Hematopoietic multipotent progenitor cell treated with erythropoietin and hydrocortisone succinate and interleukin-3 and kit ligand, for 15 days (in vitro differentiated cells): ENCODE measurements at regions not wholly inside any gene's neighbourhood (a gene's known extent, or its start where the extent isn't known, plus 50 kb on each side); places are given as distances from the start of the nearest gene placed in this dataset.

Experiments
- DNase-seq: peaks from one replicate; pipeline ENCODE4 v3.0.0-alpha.2; 2015; ENCODE audit warnings: low spot score

DNA sequence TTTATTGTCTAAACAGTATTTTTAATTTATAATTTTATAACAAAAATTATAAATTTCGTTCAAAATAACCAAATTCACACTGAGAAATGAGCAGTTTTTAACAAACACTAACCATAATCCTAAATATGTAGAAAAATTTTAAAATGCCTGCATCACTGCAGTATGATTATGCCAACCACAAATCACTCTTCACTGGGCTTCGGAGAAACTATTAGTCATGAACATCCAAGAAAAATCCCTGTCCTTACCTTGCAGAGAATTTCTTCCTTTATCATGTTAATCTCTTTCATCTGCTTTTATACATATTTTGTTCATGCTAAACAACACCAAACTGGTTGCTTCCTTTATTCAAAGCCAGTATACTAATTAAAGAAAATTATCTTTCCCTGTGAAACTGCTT lies 511.0 kb upstream of the ALCAM start:
- DNase-seq = no peak

- DNase-seq = no peak
Observed at GRCh38 chr3:104856741-104857140, 510.0 kb upstream of the ALCAM start.

DNA sequence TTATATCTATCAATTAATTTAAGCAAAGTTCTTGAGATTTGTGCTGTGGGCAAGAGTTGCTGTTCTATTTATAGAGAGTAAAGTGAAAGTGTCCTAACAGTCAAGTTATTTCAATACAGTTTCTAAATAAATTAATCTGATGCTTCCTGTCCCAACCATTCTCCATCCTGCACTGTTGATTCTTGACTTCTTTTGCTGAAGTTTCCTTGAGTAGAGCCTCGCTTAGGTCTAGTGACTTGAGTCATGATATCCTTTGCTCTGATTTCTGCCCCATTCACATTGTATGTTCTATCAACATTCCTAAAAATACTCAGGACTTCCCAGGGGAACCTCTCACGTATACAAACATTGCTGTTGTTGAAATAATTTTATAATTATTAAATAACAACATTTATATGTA lies 498.4 kb upstream of the ALCAM start:
- no peak for DNase-seq

DNA sequence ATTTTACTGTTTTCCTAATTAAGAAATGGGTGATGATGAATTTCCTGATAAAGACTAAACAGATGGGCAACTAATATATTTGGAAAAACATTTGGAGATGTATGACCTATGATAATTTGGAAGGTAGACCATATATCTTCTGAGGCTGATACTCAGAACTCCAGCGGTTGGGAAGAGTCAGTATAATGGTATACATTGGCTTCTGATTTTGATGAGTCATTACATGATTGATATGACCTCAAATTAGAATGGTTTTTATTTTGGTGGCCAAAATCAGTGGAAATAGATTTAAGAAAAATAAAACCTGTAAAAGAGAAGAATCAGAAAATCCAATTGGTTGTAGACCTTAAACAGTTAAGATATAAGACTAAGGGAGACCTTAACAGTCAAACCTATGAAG lies 496.4 kb upstream of the ALCAM start:
- DNase-seq = no peak

GRCh38 chr3:104873331-104873730 lies 493.4 kb upstream of the ALCAM start:
- no peak for DNase-seq

- DNase-seq = no peak
Observed at GRCh38 chr3:104878395-104878794, 488.3 kb upstream of the ALCAM start.

GRCh38 chr3:104879919-104880318 lies 486.8 kb upstream of the ALCAM start:
- no peak for DNase-seq

DNA sequence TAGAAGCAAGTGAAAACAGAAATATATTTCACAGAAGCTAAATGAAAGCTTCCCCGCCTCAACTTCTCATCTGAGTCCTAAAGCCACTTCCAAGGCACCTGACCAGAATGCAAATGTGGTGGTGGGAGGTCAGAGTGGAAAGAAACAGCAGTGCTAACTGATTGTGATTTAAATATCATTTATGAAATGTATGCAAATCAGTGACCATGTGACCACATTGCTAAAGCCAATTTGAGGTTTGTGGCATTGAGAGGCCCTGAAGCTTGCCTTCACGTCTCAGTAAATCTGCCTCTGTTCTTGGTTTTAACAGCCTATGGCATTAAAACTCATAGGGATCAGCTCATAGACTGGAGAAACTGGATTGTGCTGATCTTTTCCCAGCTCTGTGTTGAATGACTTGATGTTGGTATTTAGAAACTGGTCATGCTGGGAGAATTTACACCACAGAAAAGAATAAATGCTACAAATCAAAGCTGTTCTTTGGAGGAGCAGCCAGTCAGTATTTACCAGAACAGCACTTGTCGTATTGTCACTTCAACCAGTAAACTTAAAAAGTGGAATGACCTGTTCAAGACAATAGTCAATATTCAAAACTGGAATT lies 481.4 kb upstream of the ALCAM start:
- DNase-seq = no peak

DNA sequence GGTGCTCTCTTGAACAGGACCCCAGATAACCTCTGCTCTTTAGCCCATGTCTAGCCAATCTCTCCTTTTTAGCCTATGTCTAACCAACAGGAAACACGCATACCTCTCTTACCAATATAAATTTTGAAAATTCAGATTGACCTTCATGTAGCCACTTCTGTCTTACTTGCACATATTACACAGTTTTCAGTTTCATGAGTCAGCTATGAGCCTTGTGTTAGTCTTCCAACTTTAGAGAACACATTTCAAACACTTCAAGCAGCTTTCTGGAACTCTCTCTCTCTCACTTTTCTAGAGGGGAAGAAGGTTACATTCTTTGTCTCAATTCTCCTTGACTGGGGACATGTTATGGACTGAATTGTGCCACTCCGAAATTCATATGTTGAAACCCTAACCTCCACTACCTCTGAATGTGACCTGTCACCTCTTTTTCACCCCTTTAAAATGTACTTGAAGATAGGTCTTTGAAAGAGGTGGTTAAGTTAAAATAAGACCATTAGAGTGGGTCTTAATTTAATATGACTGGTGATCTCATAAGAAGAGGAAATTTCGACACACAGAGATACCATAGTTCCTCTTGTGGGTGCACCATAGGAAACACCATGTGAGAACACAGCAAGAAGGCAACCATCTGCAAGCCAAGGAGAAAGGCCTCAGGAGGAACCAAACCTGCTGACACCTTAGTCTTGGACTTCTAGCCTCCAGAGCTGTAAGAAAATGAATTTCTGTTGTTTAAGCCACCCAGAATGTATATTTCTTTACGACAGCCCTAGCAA lies 480.3 kb upstream of the ALCAM start:
- no peak for DNase-seq

GRCh38 chr3:104887069-104887468 lies 479.6 kb upstream of the ALCAM start:
- DNase-seq = no peak

GRCh38 chr3:104887619-104888018 lies 479.1 kb upstream of the ALCAM start:
- DNase-seq = no peak

DNA sequence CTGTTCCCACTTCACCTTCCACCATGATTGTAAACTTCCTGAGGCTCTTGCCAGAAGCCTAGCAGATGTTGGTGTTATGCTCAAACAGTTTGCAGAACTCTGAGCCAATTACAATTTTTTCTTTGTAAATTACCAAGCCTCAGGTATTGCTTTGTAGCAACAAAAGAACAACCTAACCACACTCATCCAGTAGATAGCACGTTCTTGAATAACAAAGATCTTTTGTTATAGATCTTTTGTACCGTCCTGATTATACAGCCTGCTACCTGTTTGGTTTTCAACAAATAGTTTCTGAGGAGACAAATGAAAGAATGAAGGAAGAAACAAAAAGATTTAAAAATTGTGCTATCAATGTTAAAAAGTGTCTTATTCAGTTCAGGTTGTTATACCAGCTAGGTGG lies 474.7 kb upstream of the ALCAM start:
- DNase-seq = no peak

GRCh38 chr3:104896624-104897023 lies 470.1 kb upstream of the ALCAM start:
- DNase-seq = no peak

DNA sequence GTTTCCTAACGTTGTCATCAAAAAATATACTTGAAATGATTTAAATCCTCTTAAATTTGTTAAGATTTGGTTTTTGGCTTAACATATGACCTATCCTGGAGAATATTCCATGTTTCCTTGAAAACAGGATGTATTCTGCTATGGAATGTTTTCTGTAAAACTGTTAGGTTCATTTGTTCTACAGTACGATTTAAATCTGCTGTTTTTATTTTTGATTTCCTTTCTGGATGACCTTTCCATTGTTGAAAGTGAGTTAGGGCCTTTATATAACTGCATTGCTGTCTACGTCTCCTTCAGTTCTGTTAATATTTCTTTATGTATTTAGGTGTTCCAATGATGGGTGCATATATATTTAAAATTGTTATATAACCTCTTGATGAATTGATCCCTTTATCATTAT lies 465.3 kb upstream of the ALCAM start:
- DNase-seq = no peak

GRCh38 chr3:104903064-104903463 lies 463.6 kb upstream of the ALCAM start:
- DNase-seq = no peak

DNA sequence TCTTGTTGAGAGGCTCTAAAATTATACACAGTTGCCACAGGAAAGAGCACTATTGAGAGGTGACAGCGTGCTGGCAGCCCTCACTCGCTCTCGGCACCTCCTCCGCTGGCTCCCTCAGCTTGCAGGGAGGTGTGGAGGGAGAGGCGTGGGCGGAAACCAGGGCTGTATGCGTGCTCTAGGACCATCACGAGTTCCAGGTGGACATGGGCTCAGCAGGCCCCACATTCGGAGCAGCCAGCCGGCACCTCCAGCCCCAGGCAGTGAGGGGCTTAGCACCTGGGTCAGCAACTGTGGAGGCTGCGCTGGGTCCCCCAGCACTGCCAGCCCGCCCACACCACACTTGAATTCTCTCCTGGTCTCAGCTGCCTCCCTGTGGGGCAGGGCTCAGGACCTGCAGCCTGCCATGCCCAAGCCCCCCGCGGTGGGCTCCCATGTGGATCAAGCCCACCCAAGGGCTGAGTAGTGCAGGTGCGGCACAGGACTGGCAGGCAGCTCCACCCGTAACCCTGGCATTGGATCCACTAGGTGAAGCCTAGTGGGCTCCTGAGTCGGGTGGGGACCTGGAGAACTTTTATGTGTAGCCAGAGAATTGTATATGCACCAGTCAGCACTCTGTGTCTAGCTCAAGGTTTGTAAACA lies 460.6 kb upstream of the ALCAM start:
- DNase-seq = no peak

GRCh38 chr3:104907507-104907906 lies 459.2 kb upstream of the ALCAM start:
- DNase-seq = no peak

- no peak for DNase-seq
Observed at GRCh38 chr3:104908761-104909160, 457.9 kb upstream of the ALCAM start.

DNA sequence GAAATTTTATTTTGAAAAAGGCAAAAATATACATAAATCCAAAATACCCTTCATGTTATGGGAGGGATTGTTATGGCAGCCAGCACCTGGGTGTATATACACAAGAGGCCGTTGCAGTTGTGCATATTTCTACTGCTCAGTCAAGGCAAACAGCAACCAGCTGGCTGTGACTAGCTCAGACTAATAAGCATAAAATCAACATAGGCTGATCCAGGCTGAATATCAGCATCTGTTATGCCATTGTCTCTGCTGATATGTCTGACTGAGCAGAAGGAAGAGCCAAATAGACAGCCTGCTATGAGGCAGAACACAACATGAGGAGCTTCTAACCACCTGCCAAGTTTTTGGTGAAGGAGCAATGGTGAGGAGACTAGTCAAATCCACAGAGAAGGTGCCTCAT lies 457.5 kb upstream of the ALCAM start:
- no peak for DNase-seq

DNA sequence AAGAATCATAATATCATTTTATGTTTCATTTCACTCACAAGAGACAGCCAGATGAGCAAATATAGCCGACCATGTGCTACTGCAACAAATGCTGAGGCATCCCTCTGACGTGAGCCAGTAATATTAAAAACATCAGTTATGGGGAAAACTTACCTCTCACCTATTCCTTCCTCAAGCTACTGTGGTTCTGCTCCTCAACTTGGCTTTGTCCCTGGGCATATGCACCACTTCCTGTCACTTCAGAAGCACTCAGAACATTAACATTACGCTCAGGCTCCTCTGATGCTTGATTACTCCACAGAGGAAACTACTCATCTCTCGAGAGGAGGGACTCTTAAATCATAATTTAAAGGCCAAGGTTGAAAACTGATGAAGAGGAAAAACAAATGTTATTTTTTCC lies 457.0 kb upstream of the ALCAM start:
- no peak for DNase-seq

DNA sequence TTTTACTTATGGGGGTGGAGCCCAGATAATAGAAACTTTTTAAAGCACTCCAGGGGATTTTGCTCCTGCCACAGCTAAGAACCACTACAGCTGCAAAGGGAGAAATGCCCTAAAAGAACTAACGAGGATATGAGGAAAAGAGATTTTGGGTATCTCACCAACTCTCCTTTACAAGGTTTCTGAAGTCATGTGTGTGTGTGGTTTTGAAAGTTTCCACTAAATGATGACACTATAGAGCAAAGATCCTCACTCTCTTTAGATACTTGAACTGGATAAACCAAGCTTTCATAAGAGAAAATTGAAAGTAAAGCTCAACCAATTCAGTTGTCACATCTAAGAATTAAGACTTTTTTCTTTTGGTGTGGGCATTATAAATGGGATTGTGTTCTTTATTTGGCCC lies 455.3 kb upstream of the ALCAM start:
- no peak for DNase-seq

DNA sequence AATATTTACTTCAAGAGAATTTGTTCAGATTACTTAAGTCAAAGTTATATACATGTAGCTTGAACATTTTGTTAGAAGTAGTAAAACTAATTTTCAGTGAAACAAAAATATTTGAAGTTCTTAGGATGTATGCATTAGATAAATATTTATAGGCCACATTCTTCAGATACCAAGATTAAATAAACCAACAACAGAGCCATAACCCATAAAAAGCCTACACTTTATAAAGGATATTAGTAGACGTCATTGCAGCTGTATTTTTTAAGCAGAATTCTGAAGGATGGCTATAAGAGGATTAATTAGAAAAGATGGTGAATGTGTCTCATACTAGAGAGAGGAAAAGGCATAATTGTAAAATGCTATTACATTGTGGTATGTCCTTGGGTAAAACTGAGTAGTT lies 449.7 kb upstream of the ALCAM start:
- no peak for DNase-seq

GRCh38 chr3:104920512-104920911 lies 446.2 kb upstream of the ALCAM start:
- DNase-seq = no peak

DNA sequence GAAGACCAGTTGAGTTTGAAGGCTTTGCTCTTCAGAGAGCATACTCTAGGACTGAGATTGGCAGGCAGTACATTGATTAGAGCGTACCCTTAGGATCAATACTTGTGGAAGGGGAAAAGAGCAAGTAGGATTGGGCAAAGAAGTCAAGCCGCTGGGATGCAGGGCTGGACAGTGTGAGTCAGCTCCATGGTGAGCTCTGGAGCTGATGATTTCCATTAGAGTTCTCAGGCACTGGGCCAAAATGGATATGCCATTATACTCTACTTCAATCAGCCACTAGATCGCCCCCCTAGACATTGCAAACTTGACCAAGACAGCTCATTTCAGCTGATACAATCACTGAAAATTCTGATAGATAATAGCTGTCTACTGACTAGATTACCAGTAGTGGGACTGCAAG lies 432.7 kb upstream of the ALCAM start:
- DNase-seq = no peak
